Endothelial cell of umbilical vein (primary cell): ENCODE measurements at regions not wholly inside any gene's neighbourhood (a gene's known extent, or its start where the extent isn't known, plus 50 kb on each side); places are given as distances from the start of the nearest gene placed in this dataset.

Source experiments
- BruUV-seq: library from RNA; stranded (reverse); fragments of 400-500 nt; replicated peaks from 2 replicates; lab custom pipeline; 2021; lab: Mats Ljungman, UMichigan
- CTCF ChIA-PET: fragments of 300-600, 350-600 bp; sonication (Branson Sonifier 250); formaldehyde crosslinking; loops from one replicate; lab custom pipeline; 2021; ENCODE audit warnings: antibody characterized with exemption, inconsistent platforms; lab: Charles Lee
- POLR2A ChIA-PET: fragments of 300-600, 350-600 bp; sonication (Branson Sonifier 250); formaldehyde crosslinking; loops from one replicate; lab custom pipeline; 2021; ENCODE audit warnings: antibody characterized with exemption, inconsistent platforms; lab: Charles Lee
- DNase-seq: peaks from one replicate; pipeline ENCODE4 v3.0.0-alpha.2; 2011; ENCODE audit warnings: low read depth, low spot score
- FAIRE-seq: peaks from 2 replicates; lab custom pipeline; 2011; peaks lifted over from hg19 to GRCh38; lab: Jason Lieb, UNC
- H2AFZ ChIP-seq: 2 replicates; pipeline ENCODE4 v1.6.0; 2012; ENCODE audit warnings: low read depth, low read length, control low read depth, inconsistent platforms
- H3K27ac ChIP-seq: 2 replicates; pipeline ENCODE4 v1.5.1; 2011; ENCODE audit warnings: low read depth, mild to moderate bottlenecking, control low read depth, low read length, moderate library complexity; ENCODE audit not compliant: insufficient read depth
- H3K27me3 ChIP-seq, 2 experiments: 2 replicates each; pipeline versions ENCODE4 v1.6.0 to v1.6.1; 2011; ENCODE audit warnings: low read length in 2 of 2, mixed read lengths in 1 of 2; ENCODE audit not compliant: control insufficient read depth in 2 of 2, insufficient read depth in 2 of 2
- H3K36me3 ChIP-seq, 2 experiments: 2 replicates in 1 of 2; 3 replicates in 1 of 2; pipeline ENCODE4 v1.5.1; 2011; ENCODE audit warnings: low read length in 2 of 2, mild to moderate bottlenecking in 1 of 2, moderate library complexity in 1 of 2; ENCODE audit not compliant: control insufficient read depth in 2 of 2, insufficient read depth in 2 of 2; ENCODE audit errors: extremely low read depth in 1 of 2
- H3K4me1 ChIP-seq: 3 replicates; pipeline ENCODE4 v1.5.1; 2011; ENCODE audit warnings: mild to moderate bottlenecking, low read length; ENCODE audit not compliant: control insufficient read depth, insufficient read depth; ENCODE audit errors: extremely low read depth
- H3K4me2 ChIP-seq: 2 replicates; pipeline ENCODE4 v1.6.1; 2011; ENCODE audit warnings: low read length, control low read depth, mixed read lengths; ENCODE audit not compliant: insufficient read depth
- H3K4me3 ChIP-seq, 3 experiments: fragments of 200-600 bp in 1 of 3; sonication (generic), shearing (Covaris generic) in 1 of 3; replicated peaks in 1 of 3; 2 replicates each; pipeline ENCODE4 v1.5.1; 2011 to 2016; ENCODE audit warnings: control low read depth in 3 of 3, low read length in 3 of 3, mild to moderate bottlenecking in 2 of 3, inconsistent platforms in 1 of 3, low read depth in 1 of 3, moderate library complexity in 1 of 3; ENCODE audit not compliant: insufficient read depth in 1 of 3
- H3K79me2 ChIP-seq: 2 replicates; pipeline ENCODE4 v1.6.0; 2012; ENCODE audit warnings: low read length, inconsistent platforms; ENCODE audit not compliant: control insufficient read depth, insufficient read depth
- H3K9ac ChIP-seq: replicated peaks from 2 replicates; pipeline ENCODE3; 2011; ENCODE audit warnings: low read length, control low read depth; ENCODE audit not compliant: insufficient read depth; ENCODE audit errors: extremely low read depth
- H3K9me1 ChIP-seq: replicated peaks from 3 replicates; pipeline ENCODE4 v1.6.0; 2011; ENCODE audit warnings: mild to moderate bottlenecking, low read length; ENCODE audit not compliant: control insufficient read depth, insufficient read depth; ENCODE audit errors: extremely low read depth
- H3K9me3 ChIP-seq: replicated peaks from 2 replicates; pipeline ENCODE4 v1.5.1; 2012; ENCODE audit warnings: low read length, inconsistent platforms; ENCODE audit not compliant: control insufficient read depth, insufficient read depth
- H4K20me1 ChIP-seq: replicated peaks from 2 replicates; pipeline ENCODE3; 2011; ENCODE audit warnings: mild to moderate bottlenecking, low read length; ENCODE audit not compliant: control insufficient read depth, insufficient read depth; ENCODE audit errors: extremely low read depth
- CTCF ChIP-seq, 2 donors: IDR thresholded peaks; 1 replicate in 1 of 2; 2 replicates in 1 of 2; pipeline ENCODE4 v1.5.1; 2011; ENCODE audit warnings: low read length in 2 of 2, mild to moderate bottlenecking in 2 of 2, moderate library complexity in 2 of 2, control low read depth in 1 of 2, inconsistent platforms in 1 of 2, low read depth in 1 of 2; ENCODE audit not compliant: insufficient read depth in 1 of 2; ENCODE audit errors: extremely low read depth in 1 of 2
- EZH2 ChIP-seq: IDR thresholded peaks from 2 replicates; pipeline ENCODE4 v1.6.1; 2012; ENCODE audit warnings: borderline replicate concordance, low read depth, mild to moderate bottlenecking, moderate library complexity, low read length, inconsistent platforms; ENCODE audit not compliant: severe bottlenecking
- FOS ChIP-seq: IDR thresholded peaks from 2 replicates; pipeline ENCODE4 v1.6.1; 2011; ENCODE audit warnings: mild to moderate bottlenecking, low read length, moderate library complexity, borderline replicate concordance; ENCODE audit not compliant: insufficient read depth
- GATA2 ChIP-seq: IDR thresholded peaks from 2 replicates; pipeline ENCODE4 v1.7.0; 2011; ENCODE audit warnings: low read depth, mild to moderate bottlenecking, moderate library complexity, mixed read lengths, low read length; ENCODE audit not compliant: insufficient read length, insufficient read depth
- JUN ChIP-seq: IDR thresholded peaks from 2 replicates; pipeline ENCODE4 v1.6.1; 2011; ENCODE audit warnings: borderline replicate concordance, low read depth; ENCODE audit not compliant: insufficient read length, insufficient read depth
- MYC ChIP-seq: IDR thresholded peaks from one replicate; pipeline ENCODE4 v1.6.1; 2011; ENCODE audit warnings: mild to moderate bottlenecking, low read depth, low read length
- POLR2A ChIP-seq: IDR thresholded peaks from 2 replicates; pipeline ENCODE4 v1.6.1; 2012; ENCODE audit warnings: low read depth, mild to moderate bottlenecking, control low read depth, low read length
- POLR2AphosphoS5 ChIP-seq: IDR thresholded peaks from 2 replicates; pipeline ENCODE4 v1.6.1; 2012; ENCODE audit warnings: low read depth, mild to moderate bottlenecking, control low read depth, low read length, moderate library complexity; ENCODE audit not compliant: insufficient read depth
- dilution Hi-C: fragments of 300-500 bp; cut with MboI; formaldehyde crosslinking; loops from one replicate; pipeline ENCODE4 v1.15.0; 2019; ENCODE audit warnings: low sequenced_read_pairs; ENCODE audit not compliant: extremely low pct_ligation_motif_present
- intact Hi-C: fragments of 100-400 bp; cut with micrococcal nuclease; formaldehyde crosslinking; loops from one replicate; pipeline ENCODE4 v1.10.0; 2022
- TF ChIP-seq, protein P1 (sequence below): IDR thresholded peaks from 2 replicates; pipeline ENCODE4 v1.6.1; 2011; ENCODE audit not compliant: insufficient read depth, insufficient read length

DNA sequence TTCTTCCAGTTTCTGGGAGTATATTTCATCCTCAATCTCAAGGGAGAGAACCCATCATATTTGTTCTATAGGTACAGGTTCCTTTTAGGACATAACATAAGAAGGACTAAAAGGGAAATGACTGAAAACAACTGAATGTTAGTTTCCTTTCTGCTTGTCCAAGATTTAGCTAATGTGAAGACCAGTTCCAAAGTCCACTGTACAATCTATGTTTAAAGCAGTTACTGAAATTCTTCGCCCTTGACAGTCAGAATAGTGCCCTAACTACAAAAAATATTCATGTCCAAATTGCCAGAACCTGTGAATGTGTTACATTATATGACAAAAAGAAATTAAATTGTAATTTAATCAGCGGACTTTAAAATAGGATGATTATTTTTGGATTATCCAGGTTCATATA, 466.3 kb upstream of the SETBP1 start:
- DNase-seq (no peak), FAIRE-seq (no peak)
- BruUV-seq, result no TSS peak
- no peaks in the 10 kb centered on the region for H3K9me3 ChIP-seq
- no peaks in the 10 kb centered on the region for H3K4me1 ChIP-seq
- intact Hi-C loops, result no loop called here
- H3K27me3 ChIP-seq, result no peaks in the 10 kb centered on the region
- no peak overlapping the region for H2AFZ ChIP-seq
- CTCF ChIA-PET, result no interaction called here
- no peak overlapping the region for H3K27ac ChIP-seq
- H3K36me3 ChIP-seq, result no peaks in the 10 kb centered on the region
- no peaks in the 10 kb centered on the region for H3K79me2 ChIP-seq
- dilution Hi-C loops, result no loop called here
- H3K4me3 ChIP-seq, result no peak overlapping the region
- no peak overlapping the region for H3K9ac ChIP-seq
- no peaks in the 10 kb centered on the region for H4K20me1 ChIP-seq
- POLR2A ChIA-PET, result no interaction called here
- H3K9me1 ChIP-seq, result no peaks in the 10 kb centered on the region
- TF ChIP-seq GATA2 (no peak), JUN (no peak), MYC (no peak), POLR2AphosphoS5 (no peak), POLR2A (no peak), CTCF (IDR thresholded peaks at IDR 0.05; ENCODE audit: extremely low read depth in 1 of 2, insufficient read depth in 1 of 2, low read depth in 1 of 2, low read length in 2 of 2) (no peak)
- no peak overlapping the region for H3K4me2 ChIP-seq

GRCh38 chr18:44216169-44216568, 464.5 kb upstream of the SETBP1 start:
- no peak overlapping the region for H3K4me2 ChIP-seq
- H3K27ac ChIP-seq, result no peak overlapping the region
- CTCF ChIA-PET, result no interaction called here
- H3K27me3 ChIP-seq, result no peaks in the 10 kb centered on the region
- FAIRE-seq (no peak), DNase-seq (no peak)
- no peak overlapping the region for H3K9ac ChIP-seq
- no TSS peak for BruUV-seq
- no peak overlapping the region for H2AFZ ChIP-seq
- H3K36me3 ChIP-seq, result no peaks in the 10 kb centered on the region
- POLR2A ChIA-PET, result no interaction called here
- no peaks in the 10 kb centered on the region for H3K79me2 ChIP-seq
- H3K9me1 ChIP-seq, result no peaks in the 10 kb centered on the region
- intact Hi-C loops (no loop called here), dilution Hi-C loops (no loop called here)
- no peak overlapping the region for H3K4me3 ChIP-seq
- H3K4me1 ChIP-seq, result no peaks in the 10 kb centered on the region
- H3K9me3 ChIP-seq, result no peaks in the 10 kb centered on the region
- no peak for TF ChIP-seq JUN
- no peak for TF ChIP-seq EZH2
- TF ChIP-seq, protein P1, sequence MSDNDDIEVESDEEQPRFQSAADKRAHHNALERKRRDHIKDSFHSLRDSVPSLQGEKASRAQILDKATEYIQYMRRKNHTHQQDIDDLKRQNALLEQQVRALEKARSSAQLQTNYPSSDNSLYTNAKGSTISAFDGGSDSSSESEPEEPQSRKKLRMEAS, result no peak
- no peak for TF ChIP-seq FOS
- no peak for TF ChIP-seq GATA2
- TF ChIP-seq POLR2AphosphoS5, result no peak
- no peak for TF ChIP-seq MYC
- no peak for TF ChIP-seq CTCF (IDR thresholded peaks at IDR 0.05; ENCODE audit: extremely low read depth in 1 of 2, insufficient read depth in 1 of 2, low read depth in 1 of 2, low read length in 2 of 2)
- TF ChIP-seq POLR2A, result no peak
- no peaks in the 10 kb centered on the region for H4K20me1 ChIP-seq
